GM12873 (cell line): ENCODE measurements at regions not wholly inside any gene's neighbourhood (a gene's known extent, or its start where the extent isn't known, plus 50 kb on each side); places are given as distances from the start of the nearest gene placed in this dataset.

Experiments used
- CTCF ChIP-seq: IDR thresholded peaks from 2 replicates; pipeline ENCODE4 v1.5.1; 2012; ENCODE audit warnings: low read depth, mild to moderate bottlenecking, moderate library complexity, low read length, control low read depth; ENCODE audit not compliant: insufficient read depth; ENCODE audit errors: missing control alignments

- TF ChIP-seq CTCF, result no peak
These were observed 248.4 kb upstream of the NDST4 start for GRCh38 chr4:115361781-115362180.

DNA sequence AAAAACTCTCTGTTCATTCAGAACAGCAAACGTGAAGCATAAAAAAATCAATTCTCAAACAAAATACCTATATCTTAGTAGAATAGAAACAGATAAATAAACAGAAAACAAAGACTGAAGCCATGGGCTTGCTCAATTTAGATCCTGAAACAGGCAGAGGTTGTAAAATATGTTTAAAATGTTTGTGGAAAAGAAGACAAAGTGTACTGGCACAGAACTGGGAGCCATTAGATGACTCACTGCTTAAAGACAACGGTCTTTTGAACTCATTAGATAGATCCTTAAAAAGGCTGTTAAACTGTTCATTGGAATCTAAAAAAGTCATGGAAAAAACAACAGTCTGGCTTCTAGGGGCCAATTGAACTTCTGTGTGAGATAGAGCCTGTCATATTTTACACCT lies 247.0 kb upstream of the NDST4 start:
- no peak for TF ChIP-seq CTCF

GRCh38 chr4:115357776-115358175 lies 244.4 kb upstream of the NDST4 start:
- no peak for TF ChIP-seq CTCF

- no peak for TF ChIP-seq CTCF
These were observed 242.8 kb upstream of the NDST4 start for GRCh38 chr4:115356176-115356575.

DNA sequence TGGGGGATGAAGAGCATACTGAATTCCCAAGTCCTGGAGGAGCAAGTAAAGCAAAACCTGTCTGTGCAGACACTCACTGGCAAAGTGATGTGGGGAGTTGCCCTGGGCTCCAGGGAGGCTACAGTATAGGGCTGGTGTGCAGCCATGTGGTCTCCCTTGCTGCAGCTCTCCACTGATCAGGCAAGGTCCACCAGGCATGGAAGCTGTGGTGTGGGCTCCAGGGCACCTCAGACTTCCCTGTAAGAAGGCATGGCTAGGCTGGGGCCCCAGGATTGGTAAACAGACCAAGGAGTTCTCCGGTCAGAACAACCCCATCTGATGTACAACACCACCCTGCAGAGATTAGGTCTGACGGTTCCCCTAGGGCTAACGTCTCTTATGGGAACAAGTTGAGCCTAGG lies 241.9 kb upstream of the NDST4 start:
- no peak for TF ChIP-seq CTCF

DNA sequence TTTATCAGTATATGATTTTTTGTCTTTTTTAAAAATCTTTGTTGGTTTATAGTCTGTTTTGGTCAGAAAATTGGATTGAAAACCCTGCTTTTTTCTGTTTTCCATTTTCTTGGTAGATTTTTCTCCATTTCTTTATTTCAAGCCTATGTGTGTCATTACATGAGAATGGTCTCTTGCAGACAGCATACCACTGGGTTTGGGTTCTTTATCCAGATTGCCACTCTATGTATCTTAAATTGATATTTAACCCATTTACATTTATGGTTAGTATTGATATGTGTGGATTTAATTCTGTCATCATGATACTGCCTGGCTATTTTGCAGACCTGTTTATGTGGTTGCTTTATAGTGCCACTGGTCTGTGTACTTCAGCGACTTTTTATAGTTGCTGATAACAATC lies 239.9 kb upstream of the NDST4 start:
- TF ChIP-seq CTCF, result no peak

GRCh38 chr4:115343171-115343570 lies 229.8 kb upstream of the NDST4 start:
- no peak for TF ChIP-seq CTCF

GRCh38 chr4:115334736-115335411 lies 221.5 kb upstream of the NDST4 start:
- TF ChIP-seq CTCF, result no peak
